Spleen (tissue), 11 donors: ENCODE measurements at regions not wholly inside any gene's neighbourhood (a gene's known extent, or its start where the extent isn't known, plus 50 kb on each side); places are given as distances from the start of the nearest gene placed in this dataset.
"Not testable (repeated sequence)": the region's sequence is repeated elsewhere in the genome, so short reads cannot be mapped to it uniquely, and the experiment has no call there.

Experiments
- DNase-seq: peaks from one replicate; pipeline ENCODE4 v3.0.0-alpha.2; 2020
- H3K27ac ChIP-seq, 8 donors: fragments of 200-600 bp; sonication (generic) in 7 of 8; 1 replicate in 4 of 8; 2 replicates in 4 of 8; pipeline versions ENCODE4 v1.5.0 to v1.8.0; 2016 to 2021; ENCODE audit warnings: inconsistent platforms in 4 of 8, mild to moderate bottlenecking in 4 of 8, moderate library complexity in 1 of 8
- H3K27me3 ChIP-seq, 7 donors: fragments of 200-600 bp; sonication (generic) in 6 of 7; replicated peaks in 1 of 7; 1 replicate in 4 of 7; 2 replicates in 3 of 7; pipeline versions ENCODE4 v1.5.0 to v1.8.0; 2016 to 2021; ENCODE audit warnings: inconsistent platforms in 3 of 7, mild to moderate bottlenecking in 1 of 7
- H3K36me3 ChIP-seq, 6 donors: fragments of 200-600 bp; sonication (generic) in 5 of 6; 1 replicate in 4 of 6; 2 replicates in 2 of 6; pipeline versions ENCODE4 v1.5.0 to v1.8.0; 2016 to 2021; ENCODE audit warnings: inconsistent platforms in 2 of 6
- H3K4me1 ChIP-seq, 6 donors: fragments of 200-600 bp; sonication (generic) in 5 of 6; 1 replicate in 3 of 6; 2 replicates in 3 of 6; pipeline versions ENCODE4 v1.5.0 to v1.8.0; 2016 to 2021; ENCODE audit warnings: inconsistent platforms in 3 of 6
- H3K4me3 ChIP-seq, 8 donors: fragments of 200-600 bp; sonication (generic) in 7 of 8; 1 replicate in 4 of 8; 2 replicates in 4 of 8; pipeline versions ENCODE4 v1.5.0 to v1.8.0; 2016 to 2021; ENCODE audit warnings: inconsistent platforms in 4 of 8, mild to moderate bottlenecking in 4 of 8, moderate library complexity in 2 of 8
- H3K9me3 ChIP-seq, 8 donors: fragments of 200-600 bp; sonication (generic) in 7 of 8; 1 replicate in 4 of 8; 2 replicates in 4 of 8; pipeline versions ENCODE4 v1.5.0 to v1.8.0; 2016 to 2021; ENCODE audit warnings: inconsistent platforms in 4 of 8
- CTCF ChIP-seq, 11 experiments: fragments of 200-600 bp in 7 of 11; fragments of 450-650 bp in 4 of 11; sonication (generic) in 4 of 11; IDR thresholded peaks in 8 of 11; conservative IDR thresholded peaks in 3 of 11; 1 replicate in 7 of 11; 2 replicates in 4 of 11; pipeline versions ENCODE4 v1.4.0 to v1.8.0; 2016 to 2021; ENCODE audit warnings: antibody characterized with exemption in 11 of 11, inconsistent platforms in 4 of 11, mild to moderate bottlenecking in 1 of 11
- POLR2A ChIP-seq, 3 donors: fragments of 450-650 bp; IDR thresholded peaks; one replicate each; pipeline ENCODE4 v1.5.1; 2017; ENCODE audit warnings: antibody characterized with exemption in 3 of 3, mild to moderate bottlenecking in 1 of 3
- POLR2AphosphoS5 ChIP-seq, 3 donors: sonication (generic); formaldehyde crosslinking; IDR thresholded peaks; one replicate each; pipeline ENCODE4 v1.5.1; 2017; ENCODE audit warnings: antibody characterized with exemption in 3 of 3
- WGBS, 5 donors: extraction: QIAGEN DNeasy Blood & Tissue Kit in 3 of 5; methylation state at CpG; one replicate each; pipeline versions ENCODE4 v1.1.5 to v1.1.7; 2013 to 2018; 5-methylcytosine and 5-hydroxymethylcytosine counted together
- intact Hi-C: fragments of 100-400 bp; cut with DNase I; formaldehyde crosslinking; loops from one replicate; pipeline ENCODE4 v1.15.0; 2023; ENCODE audit warnings: low total_unique reads
- donor health status: healthy with polysubstance abuse.
- donor health status: DM: no; HTN: no; CAD: no; lungs with moderate emphysema.
- donor health status: DM: no; HTN: no; CAD: no.
- donor health status: Bipolar disorder and iron deficiency.
- donor health status: healthy.
- donor health status: DM: no; HTN: no; CAD: no.
- donor health status: DM: yes; HTN: yes; CAD: no.

GRCh38 chr13:87168390-87168789, 502.8 kb upstream of the SLITRK5 start:
- Histone ChIP-seq H3K27me3 (no peaks in the 10 kb centered on the region), H3K4me1 (no peaks in the 10 kb centered on the region), H3K4me3 (no peak overlapping the region), H3K9me3 (peaks cover 0 to 17% (median 8%) of the 10 kb centered on the region in 8 donors), H3K36me3 (no peaks in the 10 kb centered on the region), H3K27ac (no peak overlapping the region)
- no peak for DNase-seq
- intact Hi-C loops = no loop called here
- TF ChIP-seq POLR2A (IDR thresholded peaks at IDR 0.05) (no peak), CTCF (IDR thresholded peaks at IDR 0.05 in 8 of 11, conservative IDR thresholded peaks at IDR 0.05 in 3 of 11) (no peak), POLR2AphosphoS5 (IDR thresholded peaks at IDR 0.05) (no peak)
- 88 to 99% (median 91%) methylated on average over 3 to 5 of the region's 5 CpGs for WGBS, 5 donors

GRCh38 chr13:87169337-87169736, 501.8 kb upstream of the SLITRK5 start:
- Histone ChIP-seq H3K27me3 (no peaks in the 10 kb centered on the region), H3K4me3 (no peak overlapping the region), H3K4me1 (no peaks in the 10 kb centered on the region), H3K27ac (no peak overlapping the region), H3K9me3 (peaks cover 0 to 15% (median 8%) of the 10 kb centered on the region in 8 donors), H3K36me3 (no peaks in the 10 kb centered on the region)
- intact Hi-C loops = no loop called here
- WGBS, 5 donors = 86 to 96% (median 92%) methylated on average over 2 of the region's 2 CpGs
- no peak for DNase-seq
- no peak for TF ChIP-seq POLR2A (IDR thresholded peaks at IDR 0.05)
- TF ChIP-seq CTCF (IDR thresholded peaks at IDR 0.05 in 8 of 11, conservative IDR thresholded peaks at IDR 0.05 in 3 of 11) = no peak
- no peak for TF ChIP-seq POLR2AphosphoS5 (IDR thresholded peaks at IDR 0.05)

- 74 to 87% (median 78%) methylated on average over 7 of the region's 7 CpGs for WGBS, 5 donors
- TF ChIP-seq CTCF (IDR thresholded peaks at IDR 0.05 in 8 of 11, conservative IDR thresholded peaks at IDR 0.05 in 3 of 11) = no peak
- TF ChIP-seq POLR2AphosphoS5 (IDR thresholded peaks at IDR 0.05) = no peak
- no peak for TF ChIP-seq POLR2A (IDR thresholded peaks at IDR 0.05)
- intact Hi-C loops = no loop called here
- Histone ChIP-seq H3K4me3 (no peak overlapping the region), H3K36me3 (no peaks in the 10 kb centered on the region), H3K9me3 (peaks cover 0 to 11% (median 7%) of the 10 kb centered on the region in 8 donors), H3K27me3 (no peaks in the 10 kb centered on the region), H3K4me1 (no peaks in the 10 kb centered on the region), H3K27ac (no peak overlapping the region)
- DNase-seq = no peak
Observed at GRCh38 chr13:87172166-87172835, 498.9 kb upstream of the SLITRK5 start.

- DNase-seq, H3K27ac ChIP-seq, H3K4me1 ChIP-seq, H3K27me3 ChIP-seq, intact Hi-C loops, H3K4me3 ChIP-seq, H3K36me3 ChIP-seq: not testable (repeated sequence)
- H3K9me3 ChIP-seq = peaks cover 0 to 11% (median 6%) of the 10 kb centered on the region in 8 donors
- WGBS, 5 donors = 90 to 96% (median 91%) methylated on average over 6 of the region's 6 CpGs
Observed at GRCh38 chr13:87185138-87185537, 486.0 kb upstream of the SLITRK5 start.

- DNase-seq, H3K27ac ChIP-seq, H3K27me3 ChIP-seq, H3K9me3 ChIP-seq, intact Hi-C loops, H3K36me3 ChIP-seq, H3K4me3 ChIP-seq, H3K4me1 ChIP-seq: not testable (repeated sequence)
- 85 to 88% (median 88%) methylated on average over 4 of the region's 4 CpGs for WGBS, 5 donors
Observed at GRCh38 chr13:87186647-87187046, 484.5 kb upstream of the SLITRK5 start.

- DNase-seq, H3K4me1 ChIP-seq, H3K27me3 ChIP-seq, H3K9me3 ChIP-seq, H3K36me3 ChIP-seq, intact Hi-C loops, H3K27ac ChIP-seq, H3K4me3 ChIP-seq: not testable (repeated sequence)
- WGBS, 5 donors = 73 to 89% (median 84%) methylated on average over 8 of the region's 8 CpGs
Observed at GRCh38 chr13:87191485-87191884, 479.7 kb upstream of the SLITRK5 start.
